GM18508 (cell line): ENCODE measurements at regions not wholly inside any gene's neighbourhood (a gene's known extent, or its start where the extent isn't known, plus 50 kb on each side); places are given as distances from the start of the nearest gene placed in this dataset.
"Not testable (repeated sequence)": the region's sequence is repeated elsewhere in the genome, so short reads cannot be mapped to it uniquely, and the experiment has no call there.

Experiments
- ATAC-seq: cut with Tn5 transposase; IDR thresholded peaks from one replicate; pipeline ENCODE4 v1.9.1; 2021; ENCODE audit warnings: moderate number of reproducible peaks; ENCODE audit not compliant: insufficient read depth, unreplicated experiment

DNA sequence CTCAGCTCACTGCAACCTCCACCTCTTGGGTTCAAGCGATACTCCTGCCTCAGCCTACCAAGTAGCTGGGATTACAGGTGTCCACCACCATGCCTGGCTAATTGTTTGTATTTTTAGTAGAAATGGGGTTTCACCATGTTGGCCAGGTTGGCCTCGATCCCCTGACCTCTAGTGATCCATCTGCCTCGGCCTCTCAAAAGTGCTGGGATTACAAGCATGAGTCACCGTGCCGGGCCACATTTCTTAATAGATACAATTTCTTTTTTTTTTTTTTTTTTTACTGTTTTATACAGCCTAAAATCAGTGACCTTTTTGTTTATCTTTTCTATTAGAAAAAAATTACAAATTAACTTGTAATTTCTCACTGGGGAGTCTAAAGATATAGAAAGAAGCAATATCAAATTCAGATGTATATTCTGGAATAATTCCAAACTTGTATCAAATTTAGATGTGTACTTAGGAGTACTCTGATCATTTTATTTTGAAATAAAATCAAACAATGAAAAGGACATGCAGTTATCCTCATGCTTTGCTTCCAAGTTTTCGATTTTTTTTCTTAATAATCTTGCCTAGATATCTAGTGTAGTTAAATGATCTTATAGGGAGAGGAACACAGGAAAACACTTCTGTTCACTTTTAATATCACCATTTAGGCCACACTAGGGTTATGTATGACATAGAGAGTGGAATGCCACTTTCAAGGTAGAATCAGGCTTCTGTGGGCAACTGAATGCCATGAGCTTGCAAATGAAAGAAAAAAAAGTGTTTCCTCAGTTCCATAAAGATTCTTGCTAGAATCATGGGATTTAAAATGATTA lies 1089.3 kb downstream of the SUCLG1 start:
- ATAC-seq: no peak

DNA sequence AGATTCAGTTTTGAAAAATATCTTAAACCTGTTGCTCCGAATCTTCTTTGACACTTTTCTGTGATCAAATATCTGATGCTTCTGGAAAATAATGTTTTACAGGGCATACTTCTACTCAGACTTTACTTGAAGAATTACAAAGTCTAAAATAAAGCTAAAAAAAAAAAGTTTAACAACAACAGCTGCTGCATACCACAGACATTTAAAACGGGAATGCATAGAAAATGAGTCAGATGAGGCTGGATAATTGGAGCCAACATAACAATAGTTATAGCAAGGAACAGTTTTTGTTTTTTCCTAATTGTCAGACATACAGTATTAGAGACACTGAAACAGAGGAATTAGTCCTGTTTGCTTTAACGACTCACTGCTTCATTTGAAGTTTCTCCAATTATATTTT lies 1090.2 kb downstream of the SUCLG1 start:
- ATAC-seq: no peak

DNA sequence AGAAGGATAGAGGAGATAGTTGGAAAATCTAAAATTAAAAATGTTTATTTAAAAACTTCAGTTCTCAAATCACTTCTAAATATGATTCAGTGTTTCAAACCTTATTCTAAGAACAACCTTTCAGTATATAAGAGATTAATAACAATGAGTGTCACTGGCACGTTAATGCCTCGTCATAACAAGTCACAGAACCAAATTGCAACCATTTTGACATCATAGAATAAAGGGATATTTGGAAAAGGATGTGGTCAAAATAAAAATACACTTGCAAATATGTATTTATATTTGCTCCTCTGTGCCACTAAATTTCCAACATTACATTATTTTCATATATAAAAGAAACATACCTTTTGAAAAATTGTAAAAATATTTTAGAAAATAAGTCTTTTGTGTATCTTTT lies 1090.6 kb downstream of the SUCLG1 start:
- ATAC-seq: no peak

DNA sequence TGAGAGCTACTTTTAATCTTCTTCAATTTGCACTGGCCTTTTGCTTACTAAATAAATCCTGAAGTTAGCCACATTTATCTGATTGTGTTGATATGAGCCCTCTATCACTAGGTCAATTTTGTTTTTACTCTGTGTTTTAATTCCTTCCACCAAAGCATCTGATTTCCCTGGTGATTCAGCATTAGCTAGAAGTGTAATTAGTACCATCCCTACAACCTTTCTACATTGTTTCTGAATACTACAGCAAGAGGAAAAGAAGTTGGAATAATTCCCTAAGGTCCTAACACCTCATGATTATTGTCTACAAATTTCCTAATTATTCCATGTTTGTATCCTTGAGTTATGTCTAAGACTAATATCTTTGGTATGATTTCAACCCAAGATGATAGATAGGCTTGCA lies 1093.6 kb downstream of the SUCLG1 start:
- ATAC-seq: no peak

DNA sequence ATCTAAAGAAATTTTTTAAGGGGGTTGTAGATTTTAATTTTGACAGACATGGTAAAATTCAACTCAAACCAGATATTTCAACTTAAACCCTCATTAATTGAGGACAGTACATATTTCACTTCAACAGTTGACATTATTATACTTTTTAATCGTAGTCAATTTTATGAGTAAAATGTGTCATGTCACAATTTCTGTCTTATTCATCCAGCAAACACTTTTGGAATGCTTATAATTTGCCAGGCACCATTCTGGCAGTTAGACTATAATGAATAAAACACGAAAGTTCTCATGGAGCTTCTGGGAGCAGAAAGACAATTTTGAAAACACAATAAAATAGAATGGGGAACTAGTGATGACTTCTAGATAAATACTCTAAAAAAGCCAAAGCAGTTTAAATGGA lies 1094.8 kb downstream of the SUCLG1 start:
- no peak for ATAC-seq

DNA sequence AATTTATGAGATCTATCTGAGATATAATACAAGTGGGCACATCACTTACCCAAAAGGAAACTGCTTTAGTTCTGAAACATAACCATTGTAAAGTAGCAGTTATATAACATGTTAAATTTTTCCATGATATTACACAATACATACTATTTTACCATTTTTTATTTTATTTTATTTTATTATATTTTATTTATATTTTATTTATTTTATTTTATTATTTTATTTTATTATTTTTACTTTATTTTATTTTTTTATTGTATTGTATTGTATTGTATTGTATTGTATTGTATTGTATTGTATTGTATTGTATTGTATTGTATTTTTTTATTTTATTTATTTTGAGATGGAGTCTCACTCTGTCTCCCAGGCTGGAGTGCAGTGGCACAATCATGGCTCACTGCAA lies 1095.9 kb downstream of the SUCLG1 start:
- ATAC-seq: not testable (repeated sequence)

DNA sequence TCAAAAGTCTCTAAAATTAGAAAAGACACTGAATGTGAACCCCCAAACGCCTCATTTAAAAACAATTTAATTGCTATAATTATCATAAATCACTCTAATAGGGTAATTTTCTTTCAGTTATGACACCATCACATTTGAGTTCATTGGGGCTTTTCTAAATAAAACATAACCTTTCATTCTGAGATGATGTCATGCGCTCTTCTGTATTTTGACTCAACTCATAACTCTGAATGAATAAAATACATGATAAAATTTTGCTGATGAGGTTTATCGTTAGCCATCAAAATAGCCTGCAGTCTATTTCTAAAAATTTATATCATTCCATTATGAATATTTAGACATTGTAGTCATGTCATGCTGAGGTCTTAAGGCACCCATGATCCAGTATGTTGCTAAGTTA lies 1099.7 kb downstream of the SUCLG1 start:
- no peak for ATAC-seq

DNA sequence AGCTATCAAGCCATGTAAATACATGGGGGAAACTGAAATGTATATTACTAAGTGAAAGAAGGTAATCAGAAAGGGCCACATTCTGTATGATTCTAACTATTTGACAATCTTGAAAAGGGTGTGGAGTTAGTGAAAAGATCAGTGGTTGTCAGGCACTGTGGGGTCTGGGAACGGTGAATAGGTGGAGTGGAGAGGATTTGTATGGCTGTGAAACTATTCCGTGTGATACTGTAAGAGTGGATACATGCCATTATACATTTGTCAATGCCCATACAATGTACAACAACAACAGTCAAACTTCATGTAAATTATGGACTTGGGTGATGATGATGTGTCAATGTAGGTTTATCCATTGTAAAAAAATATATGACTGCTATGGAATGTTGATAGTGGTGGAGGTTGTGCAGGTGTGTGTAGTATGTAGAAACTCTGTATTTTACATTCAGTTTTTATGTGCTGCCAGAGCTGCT lies 1116.2 kb downstream of the SUCLG1 start:
- no peak for ATAC-seq

DNA sequence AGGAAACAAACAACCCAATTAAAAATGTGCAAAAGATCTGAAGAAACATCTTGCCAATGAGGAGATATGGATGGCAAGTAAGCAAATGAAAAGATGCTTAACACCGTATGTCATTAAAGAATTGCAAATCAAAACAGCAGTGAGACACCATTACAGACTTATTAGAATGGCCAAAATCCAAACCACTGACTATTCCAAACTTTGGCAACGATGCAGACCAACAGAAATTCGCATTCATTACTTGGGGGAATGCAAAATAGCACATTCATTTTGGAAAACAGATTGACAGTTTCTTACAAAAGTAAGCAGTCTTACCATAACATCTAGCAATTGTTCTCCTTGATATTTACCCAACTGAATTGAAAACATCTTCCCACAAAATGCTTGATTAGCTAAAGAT lies 1118.7 kb downstream of the SUCLG1 start:
- no peak for ATAC-seq

DNA sequence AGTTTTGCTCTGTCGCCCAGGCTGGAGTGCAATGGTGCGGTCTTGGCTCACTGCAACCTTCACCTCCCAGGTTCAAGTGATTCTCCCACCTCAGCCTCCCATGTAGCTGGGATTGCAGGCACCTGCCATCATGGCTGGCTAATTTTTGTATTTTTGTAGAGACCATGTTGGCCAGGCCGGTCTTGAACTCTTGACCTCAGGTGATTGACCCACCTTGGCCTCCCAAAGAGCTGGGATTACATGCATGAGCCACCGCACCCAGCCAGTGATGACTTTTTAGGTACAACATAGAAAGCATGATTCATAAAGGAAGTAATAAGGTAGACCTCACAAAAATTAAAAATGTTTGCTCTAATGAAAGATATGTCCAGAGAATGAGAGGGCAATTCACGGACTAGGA lies 1119.1 kb downstream of the SUCLG1 start:
- not testable (repeated sequence) for ATAC-seq

DNA sequence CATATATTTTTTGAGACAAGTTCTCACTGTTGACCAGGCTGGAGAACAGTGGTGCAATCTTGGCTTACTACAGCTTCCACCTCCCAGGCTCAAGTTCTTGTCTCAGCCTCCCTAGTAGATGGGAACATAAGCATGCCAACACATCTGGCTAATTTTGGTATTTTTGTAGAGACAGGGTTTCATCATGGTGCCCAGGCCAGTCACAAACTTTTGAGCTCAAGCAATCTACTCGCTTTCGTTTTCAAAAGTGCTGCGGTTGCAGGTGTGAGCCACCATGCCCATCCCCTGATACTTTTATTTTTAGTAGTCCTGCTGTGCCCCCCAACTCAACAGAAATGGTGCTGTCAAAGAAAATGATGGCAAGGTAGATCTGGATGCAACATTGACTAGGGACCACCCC lies 1127.3 kb downstream of the SUCLG1 start:
- no peak for ATAC-seq

DNA sequence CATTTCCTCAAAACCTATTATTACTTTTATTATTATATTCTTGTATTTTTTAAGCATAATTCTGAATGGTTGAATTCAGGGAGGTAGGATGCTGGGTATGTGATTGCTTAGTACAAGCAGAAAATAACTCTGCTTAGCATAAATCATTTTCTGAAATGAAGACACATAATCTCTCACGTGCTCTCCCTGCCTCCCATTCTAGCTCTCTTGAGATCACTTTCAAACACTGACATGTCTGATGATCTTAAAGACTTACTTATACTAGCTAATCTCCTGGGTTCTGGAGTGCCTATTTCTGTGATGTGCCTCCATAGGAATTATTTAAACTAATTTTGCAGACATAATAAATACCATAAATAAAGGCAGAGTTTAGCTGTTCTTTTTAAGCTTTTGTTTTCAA lies 1136.0 kb downstream of the SUCLG1 start:
- ATAC-seq: no peak

DNA sequence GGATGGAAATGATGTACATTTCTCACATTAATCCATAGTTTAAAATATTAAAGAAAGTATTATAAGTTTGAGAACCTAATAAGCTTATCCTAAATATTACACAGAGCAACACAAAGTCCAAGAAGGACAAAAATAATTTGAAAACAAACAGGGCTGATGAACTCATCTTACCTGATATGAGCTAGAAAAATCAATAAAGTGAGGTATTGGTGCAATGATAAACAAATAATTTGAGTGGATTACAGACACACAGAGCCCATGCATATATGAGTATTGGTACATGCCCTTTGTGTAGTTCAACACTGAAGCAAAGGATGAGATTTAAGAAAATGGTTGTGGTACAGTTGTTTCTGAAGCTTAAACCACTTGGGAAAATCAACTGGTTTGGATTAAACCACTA lies 1139.0 kb downstream of the SUCLG1 start:
- ATAC-seq: no peak

DNA sequence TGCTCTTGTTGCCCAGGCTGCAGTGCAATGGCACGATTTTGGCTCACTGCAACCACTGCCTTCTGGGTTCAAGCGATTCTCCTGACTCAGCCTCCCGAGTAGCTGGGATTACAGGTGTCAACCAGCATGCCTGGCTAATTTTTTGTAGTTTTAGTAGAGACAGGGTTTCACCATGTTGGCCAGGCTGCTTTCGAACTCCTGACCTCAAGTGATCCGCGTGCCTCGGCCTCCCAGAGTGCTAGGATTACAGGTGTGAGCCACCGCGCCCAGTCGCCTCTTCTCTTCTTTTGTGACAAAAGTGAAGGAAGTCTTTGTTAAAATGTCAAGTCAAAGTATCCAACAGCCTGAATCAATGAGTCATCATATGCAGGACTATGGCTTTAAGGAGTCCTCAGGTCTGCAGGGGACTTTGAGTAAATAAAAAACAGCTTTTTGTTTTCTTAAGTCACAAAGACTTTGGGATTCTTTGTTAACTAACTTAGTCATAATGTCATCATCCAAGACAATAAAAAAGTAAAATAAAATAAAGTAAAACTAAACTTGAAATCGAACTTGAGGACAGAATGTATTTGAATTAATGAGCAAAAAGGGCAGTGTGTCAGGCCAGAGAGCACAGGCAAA lies 1153.2 kb downstream of the SUCLG1 start:
- no peak for ATAC-seq

DNA sequence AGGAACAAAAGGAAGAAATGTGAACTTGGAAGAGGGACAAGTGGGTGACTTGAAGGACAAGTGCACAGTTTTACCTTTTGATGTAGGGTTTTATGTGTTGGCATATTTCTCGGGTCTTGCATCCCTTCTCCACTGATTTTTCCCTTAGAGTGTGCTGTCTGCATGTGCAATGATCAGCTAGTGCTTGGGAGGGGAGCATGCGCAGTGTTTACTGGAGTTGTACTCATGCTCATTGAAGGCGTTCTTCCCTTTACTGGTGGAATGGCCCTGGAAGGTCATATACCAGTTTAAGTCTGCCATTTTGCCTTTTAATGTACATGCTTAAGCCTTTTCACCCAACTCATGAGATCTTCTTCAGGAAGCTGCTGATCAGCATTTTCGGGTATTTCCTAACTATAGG lies 1168.0 kb downstream of the SUCLG1 start:
- ATAC-seq: no peak

DNA sequence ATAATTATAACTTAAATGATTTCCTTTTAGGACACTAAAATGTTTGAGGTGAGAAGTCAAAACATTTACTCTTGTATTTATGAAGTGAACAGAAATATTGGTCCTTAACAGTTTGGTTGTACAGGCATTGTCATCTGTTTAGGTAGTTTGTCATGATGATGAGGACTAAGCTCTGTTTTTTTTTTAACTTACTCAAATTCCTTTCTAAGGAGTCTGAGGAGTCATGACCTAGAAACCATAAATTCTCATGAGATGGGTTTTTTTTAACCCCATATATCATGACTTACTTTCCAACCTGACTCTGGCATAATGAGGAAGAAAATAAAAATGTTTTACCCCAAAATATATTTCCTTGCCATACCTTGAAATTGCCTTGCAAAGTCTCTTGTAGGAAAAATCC lies 1176.2 kb downstream of the SUCLG1 start:
- ATAC-seq: no peak

DNA sequence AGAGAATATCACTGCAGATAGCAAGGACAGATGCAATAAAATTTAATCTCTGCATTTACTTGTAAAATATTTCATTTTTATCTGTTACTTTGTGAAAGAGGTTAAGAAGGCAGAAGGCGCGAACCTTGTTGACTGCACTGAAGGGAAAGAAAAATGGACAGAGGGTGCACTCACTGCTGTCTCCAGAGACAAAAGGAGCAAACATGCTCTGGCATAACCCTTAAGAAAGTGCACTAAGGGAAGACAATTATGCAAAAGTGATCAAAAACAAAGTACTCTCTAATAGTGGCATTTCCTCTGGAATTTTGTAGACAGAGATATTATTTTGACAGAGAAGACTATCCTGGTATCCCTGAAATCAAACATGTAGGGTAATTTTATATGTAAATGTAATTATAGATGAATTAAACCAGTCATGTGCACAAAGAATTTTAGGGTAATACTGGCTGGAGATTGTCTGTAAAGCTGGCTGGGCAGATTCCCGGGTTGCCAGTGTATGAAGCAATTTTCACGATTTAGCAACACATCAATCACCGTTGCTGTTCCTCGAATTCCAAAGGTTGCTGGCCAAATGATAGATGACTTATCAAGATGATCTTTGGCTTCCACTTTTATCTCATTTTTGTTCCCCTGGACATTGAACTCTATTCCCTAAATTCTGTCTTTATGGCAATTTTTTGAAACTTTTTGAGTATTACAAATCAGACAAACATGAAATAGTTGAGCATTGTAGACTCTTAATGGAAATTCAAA lies 1176.9 kb downstream of the SUCLG1 start:
- no peak for ATAC-seq

DNA sequence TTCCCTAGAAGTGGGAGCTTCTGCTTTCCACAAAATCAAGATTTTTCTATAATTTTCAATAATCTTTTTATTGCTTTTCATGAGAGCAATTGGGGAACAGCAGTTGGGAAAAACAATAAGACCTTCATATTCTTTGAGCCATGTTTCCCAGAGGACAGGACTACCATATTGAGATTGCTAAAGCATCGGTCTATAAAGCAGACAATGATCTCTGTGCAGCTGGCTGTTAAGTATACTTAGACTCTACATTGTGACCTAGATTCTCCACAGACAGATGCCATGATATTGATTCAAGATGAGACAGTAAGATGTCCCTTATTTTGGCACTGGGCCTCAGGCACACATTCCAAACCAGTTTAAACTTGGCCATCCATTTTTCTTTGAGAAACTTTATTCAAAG lies 1178.7 kb downstream of the SUCLG1 start:
- ATAC-seq: no peak

DNA sequence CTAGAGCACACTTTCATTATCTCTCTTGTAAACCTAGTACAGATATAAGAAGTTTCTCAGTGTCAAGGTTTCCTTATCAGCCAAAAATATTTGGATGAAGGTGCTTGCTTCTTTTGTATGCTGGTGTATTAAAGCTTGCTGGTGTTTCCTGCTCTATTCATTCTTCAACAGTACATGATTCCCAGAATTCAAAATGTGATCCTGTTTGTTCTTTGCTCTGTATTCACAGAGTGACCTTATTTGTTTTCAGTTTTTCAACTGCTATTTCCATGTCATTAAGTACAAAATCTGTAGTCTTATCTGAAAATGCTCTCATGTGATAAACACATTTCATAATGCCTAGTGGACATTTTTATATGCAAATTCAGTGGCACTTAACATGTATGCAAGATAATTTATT lies 1185.8 kb downstream of the SUCLG1 start:
- ATAC-seq: no peak

DNA sequence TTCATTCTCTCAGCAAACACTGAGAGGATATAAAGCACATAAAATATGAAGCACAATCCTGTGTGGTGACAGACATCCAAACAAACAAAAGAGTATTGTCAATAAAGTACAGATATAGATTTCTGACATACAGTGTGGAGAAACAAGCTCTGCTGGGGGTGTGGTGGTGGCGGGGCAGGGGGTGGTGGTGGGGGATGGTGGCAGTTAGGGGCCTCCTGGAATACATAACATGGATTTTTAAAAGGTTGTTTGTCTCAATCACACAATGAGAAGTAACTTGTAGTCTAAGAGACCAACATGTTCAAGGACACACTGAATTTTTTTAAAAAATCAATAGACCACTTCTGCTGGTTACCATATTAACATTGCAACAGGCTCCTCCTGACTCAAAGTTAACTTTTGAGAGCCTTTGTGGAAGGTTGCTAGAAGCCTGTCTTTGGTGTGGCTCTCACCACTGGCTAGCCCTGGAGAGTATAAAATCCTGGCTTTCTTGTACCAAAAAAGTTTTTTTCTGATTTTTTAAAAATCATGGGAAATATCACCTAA lies 1197.4 kb downstream of the SUCLG1 start:
- ATAC-seq: no peak

DNA sequence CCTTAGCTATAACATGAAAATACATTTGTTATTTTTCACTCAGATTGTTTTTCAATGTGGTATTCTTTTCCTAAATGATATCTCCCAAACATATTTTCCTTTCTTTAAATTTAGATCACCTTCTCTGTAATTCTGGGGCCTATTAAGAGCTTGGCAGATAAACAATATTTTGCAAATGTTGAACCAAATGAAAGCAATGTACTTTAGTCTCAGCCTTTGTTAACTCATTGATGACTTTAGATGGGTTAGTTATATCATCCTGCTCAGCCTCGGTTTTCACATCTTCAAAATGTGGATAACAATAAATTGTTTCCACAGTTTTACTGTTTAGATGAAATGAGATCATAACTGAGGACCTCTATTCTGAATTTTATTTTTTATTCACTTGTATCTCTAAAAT lies 1205.2 kb downstream of the SUCLG1 start:
- no peak for ATAC-seq
